Mesendoderm (in vitro differentiated cells): ENCODE measurements at regions not wholly inside any gene's neighbourhood (a gene's known extent, or its start where the extent isn't known, plus 50 kb on each side); places are given as distances from the start of the nearest gene placed in this dataset.

ENCODE experiments used
- DNase-seq: peaks from one replicate; pipeline ENCODE4 v3.0.0; 2013
- H2AK5ac ChIP-seq: 2 replicates; pipeline ENCODE4 v1.6.1; 2013; ENCODE audit warnings: low read length, inconsistent platforms
- H2BK120ac ChIP-seq: 2 replicates; pipeline ENCODE4 v1.6.1; 2013; ENCODE audit warnings: low read depth, mild to moderate bottlenecking, low read length, moderate library complexity, mixed read lengths
- H2BK15ac ChIP-seq: replicated peaks from 2 replicates; pipeline ENCODE4 v1.6.1; 2013; ENCODE audit warnings: low read depth, mild to moderate bottlenecking, moderate library complexity
- H2BK5ac ChIP-seq: 2 replicates; pipeline ENCODE4 v1.6.1; 2013; ENCODE audit warnings: low read length, inconsistent platforms
- H3K18ac ChIP-seq: 2 replicates; pipeline ENCODE4 v1.6.1; 2013; ENCODE audit warnings: mild to moderate bottlenecking, low read length, mixed read lengths
- H3K23ac ChIP-seq: one replicate; pipeline ENCODE4 v1.6.1; 2013; ENCODE audit warnings: low read length
- H3K27ac ChIP-seq: 2 replicates; pipeline ENCODE4 v1.5.1; 2013; ENCODE audit warnings: low read depth, mild to moderate bottlenecking, inconsistent platforms, low read length, moderate library complexity
- H3K27me3 ChIP-seq: 2 replicates; pipeline ENCODE4 v1.6.1; 2013; ENCODE audit warnings: low read length, control low read depth, mild to moderate bottlenecking, inconsistent platforms; ENCODE audit not compliant: insufficient read depth, poor library complexity
- H3K36me3 ChIP-seq: 2 replicates; pipeline ENCODE4 v1.6.1; 2013; ENCODE audit warnings: low read length, inconsistent platforms; ENCODE audit not compliant: control insufficient read depth, insufficient read depth
- H3K4ac ChIP-seq: one replicate; pipeline ENCODE4 v1.6.1; 2013; ENCODE audit warnings: low read depth, mild to moderate bottlenecking, low read length, moderate library complexity
- H3K4me1 ChIP-seq: 2 replicates; pipeline ENCODE4 v1.6.1; 2013; ENCODE audit warnings: low read depth, low read length, inconsistent platforms; ENCODE audit not compliant: control insufficient read depth
- H3K4me2 ChIP-seq: 2 replicates; pipeline ENCODE4 v1.6.1; 2013; ENCODE audit warnings: low read length
- H3K4me3 ChIP-seq: 2 replicates; pipeline ENCODE4 v1.5.1; 2013; ENCODE audit warnings: mild to moderate bottlenecking, low read length
- H3K56ac ChIP-seq: one replicate; pipeline ENCODE4 v1.6.1; 2013; ENCODE audit warnings: low read length
- H3K79me1 ChIP-seq: 2 replicates; pipeline ENCODE4 v1.6.1; 2013; ENCODE audit warnings: low read length, inconsistent platforms
- H3K79me2 ChIP-seq: 2 replicates; pipeline ENCODE4 v1.6.1; 2013; ENCODE audit warnings: mild to moderate bottlenecking, low read length; ENCODE audit not compliant: control insufficient read depth, insufficient read depth
- H3K9ac ChIP-seq: 2 replicates; pipeline ENCODE4 v1.6.1; 2013; ENCODE audit warnings: low read length, inconsistent platforms
- H4K5ac ChIP-seq: one replicate; pipeline ENCODE4 v1.6.1; 2013; ENCODE audit warnings: low read length
- H4K8ac ChIP-seq: one replicate; pipeline ENCODE4 v1.6.1; 2013; ENCODE audit warnings: low read depth, mild to moderate bottlenecking, control low read depth, low read length, moderate library complexity
- WGBS: extraction: QIAGEN DNeasy Blood & Tissue Kit; methylation state at CpG from one replicate; pipeline ENCODE4 v1.1.7; 2013; ENCODE audit warnings: low lambda C conversion rate, missing lambda C conversion rate; ENCODE audit not compliant: insufficient coverage; ENCODE audit errors: extremely low coverage; 5-methylcytosine and 5-hydroxymethylcytosine counted together

DNA sequence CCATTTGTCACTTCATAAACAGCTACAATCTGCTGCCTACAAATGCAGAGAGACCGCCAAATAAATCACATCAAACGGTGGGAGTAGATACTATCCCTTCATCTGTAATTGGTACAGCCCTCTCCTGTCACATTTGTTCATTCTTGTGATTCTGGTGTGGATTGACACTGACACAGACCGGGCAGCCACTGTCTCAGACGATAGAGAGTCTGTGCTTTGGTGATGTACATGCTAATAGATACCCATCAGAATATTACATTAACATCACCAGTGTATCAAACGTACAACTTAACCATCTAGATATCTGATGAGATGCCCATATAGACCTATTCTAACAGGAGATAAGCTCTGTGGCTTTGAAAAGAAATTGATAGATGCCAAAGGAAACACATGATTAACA, 419.7 kb upstream of the ZEB2 start:
- H3K56ac ChIP-seq = no peak overlapping the region
- no peak overlapping the region for H3K18ac ChIP-seq
- no peak overlapping the region for H2BK120ac ChIP-seq
- H3K23ac ChIP-seq = no peak overlapping the region
- no peaks in the 10 kb centered on the region for H3K79me2 ChIP-seq
- H3K27ac ChIP-seq = no peak overlapping the region
- no peak overlapping the region for H2BK15ac ChIP-seq
- H3K4me1 ChIP-seq = no peaks in the 10 kb centered on the region
- no peak overlapping the region for H2AK5ac ChIP-seq
- H2BK5ac ChIP-seq = no peak overlapping the region
- H3K36me3 ChIP-seq = no peaks in the 10 kb centered on the region
- no peak for DNase-seq
- WGBS = no CpG with 5 or more reads among the region's 5 CpGs
- H4K5ac ChIP-seq = no peak overlapping the region
- no peak overlapping the region for H3K4ac ChIP-seq
- no peak overlapping the region for H4K8ac ChIP-seq
- H3K4me2 ChIP-seq = no peak overlapping the region
- no peak overlapping the region for H3K9ac ChIP-seq
- no peak overlapping the region for H3K4me3 ChIP-seq
- H3K27me3 ChIP-seq = no peaks in the 10 kb centered on the region
- H3K79me1 ChIP-seq = no peaks in the 10 kb centered on the region

DNA sequence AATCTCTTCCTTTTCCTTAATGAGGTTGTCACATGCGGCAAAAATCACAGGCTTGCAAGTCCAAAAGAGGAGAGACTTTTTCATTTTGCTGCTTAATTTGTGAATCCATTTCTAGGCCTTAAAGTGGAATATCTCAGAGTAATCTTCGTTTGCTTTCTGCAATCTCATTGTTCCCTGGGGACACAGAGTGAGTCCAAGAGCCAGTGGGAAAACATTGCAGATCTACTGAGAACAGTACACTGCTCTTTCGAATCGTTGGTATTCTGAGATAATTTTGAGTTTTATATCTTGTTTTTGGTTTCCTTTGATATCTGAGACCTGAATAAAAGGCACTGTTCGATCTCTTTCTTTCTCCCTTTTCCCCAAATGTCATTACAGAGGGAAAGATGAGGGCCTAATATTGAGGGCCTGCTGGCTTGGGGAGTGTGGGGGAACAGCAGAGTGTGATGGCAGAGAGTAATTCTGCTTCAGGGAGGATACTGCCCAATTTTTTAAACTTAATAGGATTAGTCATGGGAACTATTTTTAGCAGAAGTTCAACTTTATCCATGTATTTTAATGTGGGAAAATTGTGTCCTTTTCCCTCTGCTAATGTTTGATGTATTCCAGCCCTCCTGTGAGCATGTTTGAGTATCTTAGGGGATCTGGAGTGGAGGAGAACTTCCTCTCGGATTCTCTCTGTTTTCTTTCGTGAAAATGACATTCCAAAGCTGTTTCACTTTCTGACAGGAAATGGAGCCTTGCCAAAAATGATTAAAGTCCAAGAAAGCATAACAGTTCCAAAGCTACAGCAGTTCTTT, 418.2 kb upstream of the ZEB2 start:
- WGBS = no CpG with 5 or more reads among the region's 7 CpGs
- H3K4me1 ChIP-seq = no peaks in the 10 kb centered on the region
- no peaks in the 10 kb centered on the region for H3K79me2 ChIP-seq
- no peaks in the 10 kb centered on the region for H3K27me3 ChIP-seq
- peak overlapping the region; percentile 45 for H3K18ac ChIP-seq
- no peak overlapping the region for H3K4me3 ChIP-seq
- H2BK15ac ChIP-seq = no peak overlapping the region
- H2BK5ac ChIP-seq = no peak overlapping the region
- no peak overlapping the region for H3K23ac ChIP-seq
- no peaks in the 10 kb centered on the region for H3K79me1 ChIP-seq
- H3K56ac ChIP-seq = no peak overlapping the region
- H3K9ac ChIP-seq = no peak overlapping the region
- H3K4ac ChIP-seq = no peak overlapping the region
- no peak overlapping the region for H2BK120ac ChIP-seq
- H3K27ac ChIP-seq = no peak overlapping the region
- H4K8ac ChIP-seq = no peak overlapping the region
- no peak overlapping the region for H4K5ac ChIP-seq
- no peak overlapping the region for H3K4me2 ChIP-seq
- H2AK5ac ChIP-seq = no peak overlapping the region
- no peaks in the 10 kb centered on the region for H3K36me3 ChIP-seq
- no peak for DNase-seq

DNA sequence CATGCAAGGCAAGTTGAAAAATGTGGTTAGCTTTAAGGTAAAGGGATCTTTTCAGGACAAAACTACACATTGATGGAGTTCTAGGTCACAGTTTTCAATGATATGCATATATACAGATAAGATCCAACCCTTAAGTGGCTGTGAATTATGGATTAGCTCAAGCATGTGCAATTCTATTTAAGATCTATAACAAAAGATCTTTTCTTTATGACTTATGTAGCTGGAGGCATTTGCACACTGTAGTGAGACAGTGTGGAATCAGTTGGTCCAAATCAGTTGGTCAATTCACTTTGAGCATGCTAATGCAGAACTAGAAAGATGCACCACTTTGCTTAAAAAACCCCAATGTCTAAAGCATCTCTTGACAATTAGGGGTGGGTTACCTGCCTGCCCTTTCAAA, 417.1 kb upstream of the ZEB2 start:
- Histone ChIP-seq H3K79me2 (no peaks in the 10 kb centered on the region), H3K27me3 (no peaks in the 10 kb centered on the region), H3K79me1 (no peaks in the 10 kb centered on the region), H3K36me3 (no peaks in the 10 kb centered on the region), H3K27ac (no peak overlapping the region), H3K18ac (no peak overlapping the region), H2BK5ac (no peak overlapping the region), H4K8ac (no peak overlapping the region), H2AK5ac (no peak overlapping the region), H2BK120ac (no peak overlapping the region), H3K4me2 (no peak overlapping the region), H3K4ac (no peak overlapping the region), H4K5ac (no peak overlapping the region), H3K4me3 (no peak overlapping the region), H3K4me1 (no peaks in the 10 kb centered on the region), H2BK15ac (no peak overlapping the region), H3K9ac (no peak overlapping the region), H3K23ac (no peak overlapping the region), H3K56ac (no peak overlapping the region)
- no peak for DNase-seq

DNA sequence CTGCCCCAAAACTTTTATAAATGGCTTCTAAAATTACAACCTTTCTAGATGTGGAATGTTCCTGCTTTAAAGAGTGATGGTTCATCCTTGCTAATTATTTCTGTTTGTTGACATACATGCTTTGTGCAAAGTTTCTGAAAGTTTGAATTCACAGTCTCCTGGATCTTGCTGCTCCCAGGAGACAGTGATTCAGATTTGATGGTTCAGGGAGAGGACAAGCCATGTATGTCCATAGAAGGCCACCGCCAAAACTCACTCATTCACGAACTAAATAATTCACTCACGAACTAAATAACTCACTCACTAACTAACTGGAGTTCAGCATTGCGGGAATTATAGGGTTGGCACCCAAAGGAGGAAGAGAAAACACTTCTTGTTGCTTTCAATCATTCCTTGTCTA, 416.5 kb upstream of the ZEB2 start:
- no peaks in the 10 kb centered on the region for H3K4me1 ChIP-seq
- no peak overlapping the region for H3K4me3 ChIP-seq
- H3K79me2 ChIP-seq = no peaks in the 10 kb centered on the region
- no peak overlapping the region for H3K18ac ChIP-seq
- no peak overlapping the region for H3K4ac ChIP-seq
- H4K8ac ChIP-seq = no peak overlapping the region
- no peak overlapping the region for H2BK5ac ChIP-seq
- no peaks in the 10 kb centered on the region for H3K36me3 ChIP-seq
- H3K27ac ChIP-seq = no peak overlapping the region
- H2BK15ac ChIP-seq = no peak overlapping the region
- no peak overlapping the region for H4K5ac ChIP-seq
- DNase-seq = no peak
- H3K56ac ChIP-seq = no peak overlapping the region
- H3K9ac ChIP-seq = no peak overlapping the region
- H3K79me1 ChIP-seq = no peaks in the 10 kb centered on the region
- H3K4me2 ChIP-seq = no peak overlapping the region
- H3K23ac ChIP-seq = no peak overlapping the region
- H3K27me3 ChIP-seq = no peaks in the 10 kb centered on the region
- H2AK5ac ChIP-seq = no peak overlapping the region
- H2BK120ac ChIP-seq = no peak overlapping the region
- no CpG with 5 or more reads among the region's 4 CpGs for WGBS

DNA sequence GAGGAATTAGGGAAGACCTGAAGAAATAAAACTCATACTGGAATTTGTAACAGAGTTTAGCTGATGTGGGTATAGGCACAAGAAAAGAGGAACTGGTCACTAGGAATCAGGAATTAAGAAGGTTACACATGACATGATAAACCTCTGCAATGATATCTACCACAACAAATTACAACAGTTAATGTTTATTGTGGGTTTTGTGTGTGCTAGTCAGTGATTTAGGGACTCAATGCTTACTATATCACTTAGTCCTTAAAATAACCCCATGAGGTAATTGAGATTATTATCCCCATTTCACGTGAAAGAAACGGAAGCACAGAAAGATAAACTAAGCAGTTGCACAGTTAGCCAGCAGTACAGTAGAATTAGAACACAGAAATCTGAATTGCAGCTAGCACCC, 415.8 kb upstream of the ZEB2 start:
- no peak overlapping the region for H3K4me2 ChIP-seq
- no peak overlapping the region for H3K27ac ChIP-seq
- no peak overlapping the region for H2BK15ac ChIP-seq
- H2BK120ac ChIP-seq = no peak overlapping the region
- H4K8ac ChIP-seq = no peak overlapping the region
- no peak overlapping the region for H3K18ac ChIP-seq
- H3K9ac ChIP-seq = no peak overlapping the region
- no peaks in the 10 kb centered on the region for H3K4me1 ChIP-seq
- no peak overlapping the region for H3K4me3 ChIP-seq
- no peak overlapping the region for H4K5ac ChIP-seq
- no peaks in the 10 kb centered on the region for H3K27me3 ChIP-seq
- H3K4ac ChIP-seq = no peak overlapping the region
- DNase-seq = no peak
- H3K23ac ChIP-seq = no peak overlapping the region
- no peak overlapping the region for H2BK5ac ChIP-seq
- no CpG with 5 or more reads among the region's 2 CpGs for WGBS
- no peaks in the 10 kb centered on the region for H3K79me2 ChIP-seq
- no peak overlapping the region for H2AK5ac ChIP-seq
- H3K56ac ChIP-seq = no peak overlapping the region
- H3K36me3 ChIP-seq = no peaks in the 10 kb centered on the region
- H3K79me1 ChIP-seq = no peaks in the 10 kb centered on the region

DNA sequence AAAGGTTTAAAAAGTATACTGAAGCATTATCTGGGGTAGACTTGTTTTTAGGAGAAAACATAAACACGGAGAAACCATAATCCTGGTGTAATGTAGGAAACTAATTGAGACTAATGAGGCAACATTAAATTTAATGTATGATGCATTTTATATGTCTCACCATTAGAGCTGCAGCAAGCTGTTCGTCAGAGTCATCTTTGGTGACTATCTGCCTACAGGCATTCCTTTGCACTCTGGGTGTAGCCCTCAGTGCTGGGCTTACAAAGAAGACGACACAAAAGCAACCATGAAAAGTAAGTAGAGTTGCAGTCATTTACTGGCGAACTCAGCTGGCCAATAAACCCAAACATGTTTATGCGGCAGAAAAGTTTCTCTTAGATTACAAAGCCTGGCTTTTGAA, 415.3 kb upstream of the ZEB2 start:
- Histone ChIP-seq H4K8ac (no peak overlapping the region), H4K5ac (no peak overlapping the region), H2BK15ac (no peak overlapping the region), H3K27me3 (no peaks in the 10 kb centered on the region), H3K9ac (no peak overlapping the region), H3K4me3 (no peak overlapping the region), H3K27ac (no peak overlapping the region), H3K4ac (no peak overlapping the region), H3K56ac (no peak overlapping the region), H3K4me1 (no peaks in the 10 kb centered on the region), H2BK120ac (no peak overlapping the region), H3K79me1 (no peaks in the 10 kb centered on the region), H3K18ac (no peak overlapping the region), H3K23ac (no peak overlapping the region), H3K79me2 (no peaks in the 10 kb centered on the region), H3K4me2 (no peak overlapping the region), H2BK5ac (no peak overlapping the region), H3K36me3 (no peaks in the 10 kb centered on the region), H2AK5ac (no peak overlapping the region)
- no CpG with 5 or more reads among the region's 5 CpGs for WGBS
- no peak for DNase-seq
